GM21515 (cell line): ENCODE measurements at regions not wholly inside any gene's neighbourhood (a gene's known extent, or its start where the extent isn't known, plus 50 kb on each side); places are given as distances from the start of the nearest gene placed in this dataset.

Experiments used
- ATAC-seq: cut with Tn5 transposase; IDR thresholded peaks from one replicate; pipeline ENCODE4 v1.9.1; 2021; ENCODE audit not compliant: unreplicated experiment

DNA sequence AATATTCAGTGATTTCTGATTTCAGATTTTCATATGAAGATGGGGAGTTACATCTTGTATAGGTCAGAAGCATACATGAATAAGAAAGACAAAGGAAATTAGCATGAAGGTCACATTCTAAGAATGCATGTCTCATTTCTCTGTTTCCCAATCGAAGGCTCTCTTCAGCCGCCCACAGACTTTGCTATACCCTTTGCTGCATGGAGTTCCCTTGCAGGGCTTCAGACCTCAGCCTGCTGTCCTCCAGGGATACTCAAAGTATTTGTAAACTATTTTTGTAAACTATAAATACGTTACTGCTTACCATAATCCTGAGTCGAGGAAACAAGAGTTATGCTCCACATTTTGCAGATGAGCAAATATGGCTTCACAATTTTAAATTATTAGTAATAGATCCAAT is 738.4 kb downstream of the PCDH18 start:
- ATAC-seq, result no peak

DNA sequence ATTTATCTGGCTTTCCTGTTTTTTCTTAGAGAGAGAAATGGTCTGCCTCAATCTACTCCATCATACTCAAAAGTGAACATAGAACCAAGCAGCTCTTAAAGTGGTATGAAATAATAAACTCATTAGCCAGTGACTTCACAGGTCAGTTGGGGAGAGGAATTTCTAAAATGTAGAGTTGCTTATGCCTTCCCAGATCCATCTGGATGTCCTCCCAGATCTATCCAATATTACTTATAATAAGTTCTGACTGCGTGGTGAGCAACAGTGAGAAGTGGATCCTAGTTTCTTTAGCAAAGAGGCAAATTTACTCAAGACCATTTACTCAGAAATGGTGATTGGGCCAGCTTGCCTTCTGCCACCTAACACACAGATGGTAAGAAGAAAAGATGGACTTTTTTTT is 748.0 kb downstream of the PCDH18 start:
- no peak for ATAC-seq

DNA sequence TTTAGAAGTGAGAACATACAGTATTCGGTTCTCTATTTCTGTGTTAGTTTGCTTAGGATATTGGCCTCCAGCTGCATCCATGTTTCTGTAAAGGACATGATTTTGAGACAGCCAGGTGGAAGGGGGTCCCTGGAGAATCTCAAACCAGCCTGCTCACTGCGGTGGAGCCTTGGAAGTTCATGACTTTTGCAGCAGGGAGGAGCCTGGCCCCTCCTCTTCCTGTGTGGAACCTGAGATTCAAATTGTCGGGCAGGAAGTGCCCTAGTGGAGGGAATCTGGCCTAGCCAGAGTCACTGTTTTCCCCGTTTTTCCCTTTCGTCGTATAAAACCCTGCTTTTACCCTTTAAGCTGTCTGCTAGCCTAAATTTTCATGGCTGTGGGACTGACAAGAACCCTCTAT is 762.6 kb downstream of the PCDH18 start:
- ATAC-seq, result no peak

DNA sequence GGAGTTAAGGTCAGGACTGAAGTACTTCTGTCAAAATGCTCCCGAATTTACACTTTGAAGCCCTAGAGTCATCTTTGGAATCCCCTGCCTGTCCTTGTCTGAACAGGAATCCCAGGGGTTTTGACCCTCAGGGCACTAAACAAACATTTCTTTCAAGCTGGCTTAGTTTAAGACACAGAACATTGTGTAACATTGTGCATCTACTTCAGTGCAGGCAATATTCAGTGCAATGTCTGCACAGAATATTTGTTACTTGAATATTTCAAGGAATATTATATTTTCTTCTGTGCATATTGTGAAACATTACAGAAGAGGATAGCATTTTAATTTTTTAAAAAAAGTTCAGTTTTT is 763.4 kb downstream of the PCDH18 start:
- ATAC-seq, result no peak

DNA sequence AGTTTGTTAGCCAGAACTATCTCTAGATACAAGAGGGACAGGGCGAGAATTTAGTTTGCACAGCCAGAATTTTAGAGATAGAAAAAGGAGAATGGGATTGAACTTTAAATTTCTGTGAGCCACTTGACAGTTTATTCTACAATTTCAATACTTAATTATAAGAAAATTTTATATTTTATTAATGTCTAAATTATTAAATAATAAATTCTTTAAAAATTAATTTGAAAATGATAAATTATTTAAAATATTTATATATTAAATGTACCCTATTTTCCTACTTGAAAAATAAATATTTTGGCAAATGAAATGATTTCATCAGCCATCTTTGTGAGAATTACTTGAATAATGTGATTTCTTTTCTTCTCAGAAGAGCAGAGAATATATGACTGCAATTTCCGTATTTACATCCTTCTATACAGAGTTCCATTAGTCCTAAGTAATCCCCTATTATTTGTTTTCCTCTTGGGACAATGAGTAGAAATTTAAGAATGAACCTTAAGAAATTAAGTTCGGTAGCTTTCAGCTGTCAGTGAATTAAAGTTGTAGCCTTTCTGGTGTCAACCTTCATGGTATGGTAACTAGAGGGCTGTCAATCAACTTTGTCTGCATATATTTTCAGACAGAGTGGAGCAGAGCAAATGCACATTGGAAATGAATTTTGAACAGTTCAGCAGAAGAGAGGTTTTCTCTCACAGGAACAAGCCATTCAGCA is 763.9 kb downstream of the PCDH18 start:
- ATAC-seq, result no peak

DNA sequence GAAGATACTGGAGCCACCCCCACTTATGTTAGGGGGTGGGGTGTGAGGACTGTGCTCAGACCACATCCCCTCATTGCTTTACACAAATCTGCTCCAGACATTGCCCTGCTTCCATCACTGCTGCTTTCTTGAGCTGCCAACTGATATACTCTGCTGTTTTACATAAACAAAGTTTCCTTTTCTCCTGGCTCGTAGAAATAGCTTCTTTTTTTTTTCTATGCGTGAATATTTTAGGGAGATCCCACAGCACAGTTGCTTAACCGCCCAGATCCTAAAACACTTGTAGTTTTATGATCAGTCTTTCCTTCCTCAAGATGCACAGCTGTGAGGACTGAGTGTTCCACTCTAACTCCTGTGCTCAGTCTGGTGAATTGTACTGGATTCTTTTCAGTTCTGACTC is 768.4 kb downstream of the PCDH18 start:
- ATAC-seq, result no peak

DNA sequence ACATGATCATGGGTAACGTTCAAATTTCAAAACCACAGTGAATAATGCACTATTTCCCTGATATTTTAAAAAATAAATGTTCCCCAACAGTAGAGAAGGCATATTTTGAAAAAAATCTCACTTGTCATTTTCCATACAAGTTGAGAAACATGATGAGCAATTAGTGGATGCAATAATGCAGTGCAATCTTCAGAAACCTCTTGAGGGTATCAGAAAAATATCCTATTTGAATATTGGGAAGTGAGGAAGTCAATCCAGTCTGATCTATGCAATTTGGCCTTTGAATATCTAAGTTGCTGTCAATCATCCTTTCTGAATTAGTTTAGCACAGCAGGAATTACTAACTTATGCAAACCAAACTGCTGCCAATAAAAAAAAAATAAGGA is 776.8 kb downstream of the PCDH18 start:
- no peak for ATAC-seq

DNA sequence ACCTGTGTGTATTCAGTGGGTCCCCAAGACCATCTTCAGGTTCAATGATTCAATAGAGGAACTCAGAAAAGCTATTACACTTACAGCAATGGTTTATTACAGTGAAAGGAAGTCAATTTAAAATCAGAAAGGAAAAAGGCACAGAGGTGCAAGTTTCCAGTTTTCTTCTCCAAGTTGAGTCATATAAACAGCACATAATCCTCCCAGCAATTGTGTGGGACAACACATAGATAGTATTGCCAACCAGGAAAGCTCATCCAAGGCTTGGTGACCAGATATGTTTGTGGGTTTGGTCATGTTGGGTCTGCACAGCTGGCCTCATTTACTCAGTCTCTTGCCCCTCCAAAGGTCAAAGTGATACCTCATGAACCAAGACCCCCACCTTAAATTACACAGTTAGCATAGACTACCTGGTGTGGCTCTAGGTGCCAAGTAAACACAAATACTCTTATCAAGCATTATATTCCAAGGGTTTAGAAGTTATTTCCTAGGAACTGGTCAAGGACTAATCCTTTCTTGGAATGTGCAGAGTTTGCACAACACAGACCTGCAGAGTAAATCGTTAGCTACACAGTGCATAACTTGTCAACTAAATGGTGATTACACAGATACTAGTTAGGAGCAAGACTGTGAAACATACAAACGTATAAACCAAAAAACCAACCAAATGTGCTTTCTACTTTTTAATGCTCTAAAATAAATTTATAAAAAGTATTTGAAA is 777.3 kb downstream of the PCDH18 start:
- ATAC-seq, result no peak

DNA sequence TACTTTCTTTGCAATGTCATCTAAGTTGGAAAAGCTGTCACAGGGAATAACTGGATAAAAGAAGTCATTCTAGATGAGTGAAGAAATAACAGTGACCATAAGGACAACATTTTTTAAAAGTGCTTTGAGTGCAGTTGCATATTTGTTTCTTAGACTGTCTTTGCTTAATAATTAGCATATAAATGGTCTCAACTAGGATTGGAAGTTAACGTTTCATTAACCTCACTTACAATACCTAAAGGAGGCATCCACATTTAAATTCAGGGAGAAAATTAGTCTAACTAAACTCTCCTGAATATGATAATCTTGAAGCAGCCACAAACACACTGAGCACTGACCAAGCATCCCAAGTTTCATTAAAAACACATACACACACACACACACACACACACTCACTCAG is 780.7 kb downstream of the PCDH18 start:
- no peak for ATAC-seq

DNA sequence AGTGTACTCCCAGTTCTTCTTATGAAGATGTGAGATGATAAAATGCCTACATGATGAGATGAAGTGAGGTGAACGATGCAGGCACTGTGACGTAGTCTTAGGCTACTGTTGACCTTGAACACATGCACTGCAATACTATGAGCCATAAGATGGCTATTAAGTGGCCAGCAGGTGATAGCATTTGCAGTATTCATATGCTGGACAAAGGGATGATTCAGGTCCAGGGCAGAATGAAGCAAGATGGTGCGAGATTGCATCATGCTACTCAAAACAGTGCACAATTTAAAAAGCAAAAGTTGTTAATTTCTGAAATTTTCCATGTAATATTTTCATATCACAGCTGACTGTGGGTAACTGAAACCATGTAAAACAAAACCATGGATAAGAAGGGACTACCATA is 781.4 kb downstream of the PCDH18 start:
- ATAC-seq, result no peak

DNA sequence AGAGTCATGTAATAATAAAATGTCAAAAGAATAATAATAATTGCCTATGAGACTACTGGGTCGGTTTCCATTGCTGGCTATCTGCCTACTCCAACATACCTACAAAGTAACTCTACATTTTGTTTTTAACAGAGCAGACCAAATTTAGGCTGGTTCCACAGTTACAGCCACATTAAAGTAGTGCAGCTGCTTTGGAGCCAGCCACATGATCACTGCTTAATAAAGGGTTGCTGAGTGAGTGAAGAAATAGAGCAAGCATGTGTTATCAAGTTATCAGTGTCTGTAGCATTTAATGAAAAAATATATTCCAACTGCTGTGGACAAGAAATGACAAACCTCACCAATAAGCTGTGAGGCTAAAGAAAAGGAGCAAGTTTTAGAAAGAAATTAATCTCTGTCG is 782.3 kb downstream of the PCDH18 start:
- no peak for ATAC-seq

DNA sequence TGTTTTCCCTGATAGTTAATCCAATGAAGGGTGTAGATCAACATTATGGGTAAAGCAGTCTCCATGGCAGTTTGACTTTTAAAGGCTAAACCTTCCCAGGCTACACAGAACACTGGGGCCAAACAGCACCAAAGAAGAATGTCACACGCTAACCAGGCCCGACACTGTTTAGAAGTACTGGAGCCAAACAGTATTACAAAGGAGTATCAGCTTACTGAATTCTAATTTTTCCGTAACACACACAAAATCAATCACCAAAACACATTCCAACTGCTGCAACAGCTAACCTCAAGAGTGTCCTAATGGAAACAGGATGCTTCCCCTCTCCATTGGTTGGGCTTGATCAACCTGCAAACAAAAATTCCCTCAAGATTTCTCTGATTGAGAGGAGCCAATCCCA is 783.5 kb downstream of the PCDH18 start:
- no peak for ATAC-seq

DNA sequence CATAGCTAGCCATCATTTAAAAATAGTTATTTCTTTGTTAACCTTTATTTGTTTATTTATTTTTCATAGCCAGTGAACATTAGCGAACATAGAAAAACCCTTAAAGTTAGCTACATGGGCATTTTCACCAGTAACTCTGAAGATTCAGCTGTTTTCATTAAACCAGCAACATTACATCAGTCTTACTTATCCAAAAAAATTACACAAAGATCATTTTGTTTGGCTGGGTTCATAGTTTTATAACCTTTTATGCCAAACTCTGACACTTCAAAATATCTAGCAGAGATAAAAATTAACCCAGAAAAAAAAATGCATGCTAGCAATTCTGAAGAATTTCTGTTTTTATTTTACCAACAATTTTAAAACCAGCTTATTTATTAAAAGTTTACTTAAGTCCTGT is 784.1 kb downstream of the PCDH18 start:
- no peak for ATAC-seq

DNA sequence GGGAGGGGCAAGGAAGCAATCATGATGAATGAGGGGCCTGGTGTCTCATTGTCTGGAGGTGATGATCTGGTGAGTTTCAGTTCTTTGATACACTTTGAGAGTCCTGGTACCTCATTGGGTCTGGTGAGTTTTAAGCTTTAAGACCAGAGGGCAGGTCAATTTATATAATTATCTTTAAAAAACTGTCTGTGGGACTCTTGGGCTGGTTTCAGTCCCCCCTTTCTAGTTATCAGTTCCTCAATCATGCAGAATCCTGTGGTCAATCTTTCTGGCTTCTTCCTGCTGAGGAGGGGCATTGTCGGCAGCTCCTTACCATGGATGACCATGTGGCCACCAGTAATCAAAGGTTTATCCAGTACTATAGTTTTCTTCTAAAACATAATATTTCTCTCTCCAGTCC is 789.1 kb downstream of the PCDH18 start:
- ATAC-seq, result no peak

DNA sequence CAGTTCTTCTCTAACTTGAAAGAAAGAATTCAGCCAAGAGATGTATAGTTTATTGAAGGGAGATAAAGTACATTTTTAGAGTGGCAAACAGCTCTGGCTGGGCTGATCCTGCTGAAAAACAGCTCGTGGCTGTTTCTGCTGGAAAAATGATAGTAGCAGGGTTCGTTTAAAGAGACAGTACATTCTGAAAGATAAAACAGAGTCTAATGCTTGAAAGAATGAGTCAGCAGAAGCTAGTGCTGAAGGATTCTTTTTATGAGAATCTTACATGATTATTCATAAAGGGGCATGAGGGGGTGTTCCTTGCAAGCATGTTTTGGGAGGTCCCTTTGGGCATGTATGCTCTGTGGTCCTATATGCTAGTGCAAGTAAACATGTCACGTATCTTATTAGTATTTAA is 790.0 kb downstream of the PCDH18 start:
- ATAC-seq, result no peak

DNA sequence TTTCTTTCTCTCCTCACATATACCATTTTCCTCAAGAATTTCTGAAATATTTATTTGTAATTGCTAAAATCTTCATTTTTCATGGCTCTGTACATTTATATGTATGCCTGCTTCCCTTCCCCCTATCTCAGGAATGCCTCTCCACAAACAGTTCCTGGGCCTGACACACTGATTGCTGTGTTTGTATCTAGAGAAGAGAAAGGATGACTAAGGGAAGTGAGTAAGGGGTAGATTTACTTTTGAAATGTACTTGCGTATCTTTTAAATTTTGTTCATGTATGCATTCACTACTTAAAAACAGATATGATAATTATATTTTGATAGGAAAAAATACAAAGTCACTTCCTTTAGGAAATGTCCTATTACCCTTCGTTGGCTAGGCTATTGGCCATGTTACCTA is 790.8 kb downstream of the PCDH18 start:
- no peak for ATAC-seq

DNA sequence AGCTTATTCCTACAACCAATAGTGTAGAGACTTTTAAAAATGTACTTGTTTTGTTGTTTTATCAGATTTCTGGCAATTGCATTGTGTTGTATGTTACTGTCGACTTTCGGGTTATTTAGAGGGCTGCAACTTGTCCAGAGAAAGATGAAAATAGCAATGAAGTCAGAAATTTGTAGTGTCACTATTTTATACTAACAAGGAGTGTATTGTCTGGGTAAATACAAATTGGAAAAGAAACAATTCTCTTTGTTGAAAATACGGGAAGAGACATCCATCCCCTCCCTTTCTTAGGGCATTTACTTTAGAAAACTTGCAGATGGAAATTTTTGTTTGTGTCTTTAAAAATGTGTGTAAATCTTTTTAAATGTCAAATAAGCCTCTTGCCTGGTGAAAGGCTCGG is 792.0 kb downstream of the PCDH18 start:
- ATAC-seq, result no peak

DNA sequence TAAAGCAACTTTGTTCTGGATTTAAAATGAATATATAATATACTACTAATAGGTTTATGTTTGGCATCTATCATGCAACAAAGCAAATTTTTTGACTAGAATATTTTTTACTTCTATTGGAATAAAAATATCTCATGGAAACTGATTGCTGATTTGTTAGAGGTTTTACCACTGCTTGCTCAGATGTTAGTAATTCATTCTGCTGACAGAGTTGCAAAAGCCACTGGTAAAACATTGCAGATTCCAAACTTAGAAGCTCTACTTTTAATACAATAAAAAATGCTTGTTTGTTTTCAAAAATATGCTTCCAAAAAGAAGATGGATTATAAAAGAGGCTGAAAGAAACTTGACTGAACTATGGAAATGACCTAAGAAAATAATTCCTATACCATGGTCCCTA is 795.2 kb downstream of the PCDH18 start:
- no peak for ATAC-seq

DNA sequence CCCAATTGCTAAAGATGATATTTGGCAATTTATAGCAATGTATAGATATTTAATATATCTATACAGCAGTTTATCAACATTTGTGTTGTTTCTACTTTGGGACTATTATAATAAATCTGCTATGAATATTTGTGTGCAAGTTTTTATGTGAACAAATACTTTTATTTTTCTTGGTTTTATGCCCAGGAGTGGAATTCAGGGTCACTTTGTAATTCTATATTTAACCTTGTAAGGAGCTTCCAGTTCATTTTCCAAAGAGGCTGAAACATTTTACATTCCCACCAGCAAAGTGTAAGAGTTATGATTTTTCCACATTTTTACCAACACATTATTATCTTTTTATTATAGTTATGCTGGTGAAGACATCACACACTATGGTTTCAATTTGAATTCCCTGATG is 801.3 kb downstream of the PCDH18 start:
- ATAC-seq, result no peak

DNA sequence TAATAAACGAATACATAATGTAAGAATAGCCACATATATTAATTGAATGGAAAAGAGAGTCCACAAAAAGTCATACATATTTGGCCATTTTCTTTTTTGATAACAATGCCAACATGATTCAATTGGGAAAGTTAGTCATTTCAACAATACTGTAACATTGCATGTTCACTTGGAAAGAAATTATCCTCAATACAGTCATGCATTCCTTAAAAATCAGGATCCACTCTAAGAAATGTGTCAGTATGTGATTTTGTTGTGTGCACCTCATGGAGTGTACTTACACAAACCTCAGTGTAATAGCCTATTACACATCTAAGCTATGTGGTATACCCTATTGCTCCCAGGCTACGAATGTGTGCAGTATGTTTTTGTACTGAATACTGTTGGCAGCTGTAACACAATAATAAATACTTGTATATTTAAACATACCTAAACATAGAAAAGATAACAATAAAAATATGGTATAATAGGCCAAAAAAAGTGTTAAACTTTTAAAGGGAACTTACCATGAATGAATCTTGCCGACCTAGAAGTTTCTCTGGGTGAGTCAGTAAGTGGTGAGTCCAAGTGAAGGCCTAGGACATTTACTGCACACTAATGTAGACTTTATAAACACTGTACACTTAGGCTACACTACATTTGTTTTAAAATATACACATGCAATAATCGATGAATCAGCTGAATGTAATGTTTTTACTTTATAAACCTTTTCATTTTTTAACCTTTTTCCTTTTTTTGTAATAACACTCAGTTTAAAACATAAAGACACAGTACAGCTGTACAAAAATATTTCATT is 806.8 kb downstream of the PCDH18 start:
- no peak for ATAC-seq

DNA sequence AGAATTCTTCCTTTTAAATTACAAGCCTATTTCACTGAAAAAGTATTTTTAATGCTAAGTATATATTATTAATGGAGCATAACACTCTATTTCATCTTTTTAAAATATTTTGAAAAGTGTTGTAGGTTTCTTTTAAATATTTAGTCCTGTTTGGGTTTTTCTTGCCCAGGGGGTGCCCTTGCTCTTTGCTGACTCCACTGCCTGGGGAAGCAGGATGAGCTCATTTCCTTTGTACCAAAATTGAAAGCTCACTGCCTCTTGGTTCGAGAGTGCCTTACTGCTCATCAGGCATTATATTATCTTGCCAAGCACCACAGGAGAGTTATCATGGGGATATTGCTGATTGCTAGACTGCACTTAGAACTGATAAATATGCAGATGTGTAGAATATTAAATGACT is 819.2 kb downstream of the PCDH18 start:
- no peak for ATAC-seq

DNA sequence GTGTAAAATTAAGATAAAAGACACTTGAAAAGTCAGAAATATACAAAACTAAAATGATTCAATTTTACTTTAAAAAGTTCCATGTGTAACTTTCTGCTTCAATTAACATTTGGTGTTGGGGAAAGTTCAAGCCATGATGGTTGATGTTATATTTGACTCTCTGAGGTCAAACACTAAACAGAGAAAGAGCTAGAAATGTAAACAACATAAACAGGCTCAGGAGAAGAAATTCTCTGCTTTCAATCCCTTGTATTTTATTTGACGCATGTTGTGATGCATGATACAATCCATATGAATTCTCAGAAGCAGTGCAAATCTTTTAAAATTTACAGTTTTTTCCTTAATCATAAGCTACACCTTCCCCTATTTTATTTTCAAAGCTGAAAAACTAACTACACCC is 822.4 kb downstream of the PCDH18 start:
- ATAC-seq, result no peak
